ENCODE measurements at regions not wholly inside any gene's neighbourhood (a gene's known extent, or its start where the extent isn't known, plus 50 kb on each side); places are given as distances from the start of the nearest gene placed in this dataset.

- intact Hi-C loops (cut with DNase I; ENCODE audit: low total_unique reads) (no loop called here), in situ Hi-C loops (cut with MboI; ENCODE audit: low sequenced_read_pairs in 4 of 4) (no loop called here)
- Histone ChIP-seq H3K27ac (no peak overlapping the region), H3K27me3 (no peaks in the 10 kb centered on the region), H3K4me1 (no peaks in the 10 kb centered on the region), H3K9me3 (no peaks in the 10 kb centered on the region), H3K4me3 (no peak overlapping the region), H3K36me3 (no peaks in the 10 kb centered on the region)
- ATAC-seq (no peak), DNase-seq (no peak)
- TF ChIP-seq, protein P1, sequence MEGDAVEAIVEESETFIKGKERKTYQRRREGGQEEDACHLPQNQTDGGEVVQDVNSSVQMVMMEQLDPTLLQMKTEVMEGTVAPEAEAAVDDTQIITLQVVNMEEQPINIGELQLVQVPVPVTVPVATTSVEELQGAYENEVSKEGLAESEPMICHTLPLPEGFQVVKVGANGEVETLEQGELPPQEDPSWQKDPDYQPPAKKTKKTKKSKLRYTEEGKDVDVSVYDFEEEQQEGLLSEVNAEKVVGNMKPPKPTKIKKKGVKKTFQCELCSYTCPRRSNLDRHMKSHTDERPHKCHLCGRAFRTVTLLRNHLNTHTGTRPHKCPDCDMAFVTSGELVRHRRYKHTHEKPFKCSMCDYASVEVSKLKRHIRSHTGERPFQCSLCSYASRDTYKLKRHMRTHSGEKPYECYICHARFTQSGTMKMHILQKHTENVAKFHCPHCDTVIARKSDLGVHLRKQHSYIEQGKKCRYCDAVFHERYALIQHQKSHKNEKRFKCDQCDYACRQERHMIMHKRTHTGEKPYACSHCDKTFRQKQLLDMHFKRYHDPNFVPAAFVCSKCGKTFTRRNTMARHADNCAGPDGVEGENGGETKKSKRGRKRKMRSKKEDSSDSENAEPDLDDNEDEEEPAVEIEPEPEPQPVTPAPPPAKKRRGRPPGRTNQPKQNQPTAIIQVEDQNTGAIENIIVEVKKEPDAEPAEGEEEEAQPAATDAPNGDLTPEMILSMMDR (IDR thresholded peaks at IDR 0.05 in 4 of 5, conservative IDR thresholded peaks at IDR 0.05 in 1 of 5): no peak
- no peak for TF ChIP-seq POLR2A (IDR thresholded peaks at IDR 0.05)
Observed at GRCh38 chr5:54756796-54757402, 228.5 kb downstream of the ESM1 start.

DNA sequence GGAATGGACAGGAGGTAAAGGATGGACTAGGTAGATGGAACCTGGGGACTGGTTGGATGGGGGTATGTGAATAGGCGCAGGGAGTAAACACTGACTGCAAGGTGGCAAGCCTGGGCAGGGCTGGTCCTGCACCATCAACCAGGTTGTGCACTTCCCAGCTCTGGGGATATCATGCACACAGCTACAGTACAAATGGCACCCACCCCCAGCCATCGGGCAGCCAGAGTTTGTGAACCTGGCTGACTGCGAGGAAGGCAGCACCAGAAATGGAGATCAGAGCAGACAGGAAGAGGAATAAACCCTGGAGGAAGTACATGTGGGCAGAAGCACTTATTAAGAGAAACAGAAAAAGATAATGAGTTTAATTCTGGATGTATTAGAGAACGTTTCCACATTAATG is 229.1 kb downstream of the ESM1 start:
- no peak overlapping the region for H3K27ac ChIP-seq
- no peaks in the 10 kb centered on the region for H3K9me3 ChIP-seq
- ATAC-seq (no peak), DNase-seq (no peak)
- H3K4me1 ChIP-seq: no peaks in the 10 kb centered on the region
- TF ChIP-seq POLR2A (IDR thresholded peaks at IDR 0.05): no peak
- TF ChIP-seq, protein P1 (IDR thresholded peaks at IDR 0.05 in 4 of 5, conservative IDR thresholded peaks at IDR 0.05 in 1 of 5): no peak
- H3K36me3 ChIP-seq: no peaks in the 10 kb centered on the region
- in situ Hi-C loops (cut with MboI; ENCODE audit: low sequenced_read_pairs in 4 of 4): no loop called here
- intact Hi-C loops (cut with DNase I; ENCODE audit: low total_unique reads): no loop called here
- no peak overlapping the region for H3K4me3 ChIP-seq
- no peaks in the 10 kb centered on the region for H3K27me3 ChIP-seq

DNA sequence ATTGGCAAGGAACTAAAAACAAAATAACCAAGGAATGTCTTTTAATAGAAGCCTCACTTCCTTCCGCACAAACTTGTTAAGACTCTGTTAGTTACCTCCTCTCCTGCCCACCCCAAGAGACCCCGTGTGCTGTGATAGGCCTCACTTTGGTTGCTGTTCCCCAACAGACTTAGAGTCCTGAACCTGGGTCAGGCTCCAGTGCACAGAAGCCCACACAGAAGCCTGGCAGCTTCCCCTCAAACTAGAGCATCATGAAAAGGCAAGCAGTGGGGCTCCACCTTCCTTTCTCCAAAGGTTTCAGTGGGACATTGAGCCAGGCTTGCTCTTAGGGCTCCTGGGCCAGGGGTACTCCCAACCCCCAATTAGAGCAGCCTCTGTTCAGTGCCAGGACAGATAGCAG is 230.5 kb downstream of the ESM1 start:
- ATAC-seq: no peak
- Histone ChIP-seq H3K4me3 (no peak overlapping the region), H3K27ac (no peak overlapping the region), H3K27me3 (no peaks in the 10 kb centered on the region), H3K4me1 (no peaks in the 10 kb centered on the region), H3K9me3 (no peaks in the 10 kb centered on the region), H3K36me3 (no peaks in the 10 kb centered on the region)
- no peak for TF ChIP-seq POLR2A (IDR thresholded peaks at IDR 0.05)
- TF ChIP-seq, protein P1 (IDR thresholded peaks at IDR 0.05 in 4 of 5, conservative IDR thresholded peaks at IDR 0.05 in 1 of 5): no peak
- in situ Hi-C loops (cut with MboI; ENCODE audit: low sequenced_read_pairs in 4 of 4): no loop called here
- intact Hi-C loops (cut with DNase I; ENCODE audit: low total_unique reads): no loop called here
- DNase-seq: no peak

- H3K36me3 ChIP-seq: no peaks in the 10 kb centered on the region
- no peak overlapping the region for H3K4me3 ChIP-seq
- no peaks in the 10 kb centered on the region for H3K27me3 ChIP-seq
- TF ChIP-seq, protein P1 (IDR thresholded peaks at IDR 0.05 in 4 of 5, conservative IDR thresholded peaks at IDR 0.05 in 1 of 5): no peak
- no peak for TF ChIP-seq POLR2A (IDR thresholded peaks at IDR 0.05)
- intact Hi-C loops (cut with DNase I; ENCODE audit: low total_unique reads): no loop called here
- no peak for ATAC-seq
- no peak overlapping the region for H3K27ac ChIP-seq
- no peaks in the 10 kb centered on the region for H3K9me3 ChIP-seq
- H3K4me1 ChIP-seq: no peaks in the 10 kb centered on the region
- in situ Hi-C loops (cut with MboI; ENCODE audit: low sequenced_read_pairs in 4 of 4): no loop called here
- no peak for DNase-seq
Observed at GRCh38 chr5:54754420-54754819, 231.0 kb downstream of the ESM1 start.

- TF ChIP-seq POLR2A (IDR thresholded peaks at IDR 0.05): no peak
- TF ChIP-seq, protein P1 (IDR thresholded peaks at IDR 0.05 in 4 of 5, conservative IDR thresholded peaks at IDR 0.05 in 1 of 5): no peak
- intact Hi-C loops (cut with DNase I; ENCODE audit: low total_unique reads): no loop called here
- ATAC-seq: no peak
- no peak for DNase-seq
- no peak overlapping the region for H3K4me3 ChIP-seq
- no peaks in the 10 kb centered on the region for H3K4me1 ChIP-seq
- no peaks in the 10 kb centered on the region for H3K27me3 ChIP-seq
- no peak overlapping the region for H3K27ac ChIP-seq
- no peaks in the 10 kb centered on the region for H3K36me3 ChIP-seq
- H3K9me3 ChIP-seq: no peaks in the 10 kb centered on the region
- in situ Hi-C loops (cut with MboI; ENCODE audit: low sequenced_read_pairs in 4 of 4): no loop called here
Observed at GRCh38 chr5:54753753-54754152, 231.6 kb downstream of the ESM1 start.
